ENCODE measurements at regions not wholly inside any gene's neighbourhood (a gene's known extent, or its start where the extent isn't known, plus 50 kb on each side); places are given as distances from the start of the nearest gene placed in this dataset.

DNA sequence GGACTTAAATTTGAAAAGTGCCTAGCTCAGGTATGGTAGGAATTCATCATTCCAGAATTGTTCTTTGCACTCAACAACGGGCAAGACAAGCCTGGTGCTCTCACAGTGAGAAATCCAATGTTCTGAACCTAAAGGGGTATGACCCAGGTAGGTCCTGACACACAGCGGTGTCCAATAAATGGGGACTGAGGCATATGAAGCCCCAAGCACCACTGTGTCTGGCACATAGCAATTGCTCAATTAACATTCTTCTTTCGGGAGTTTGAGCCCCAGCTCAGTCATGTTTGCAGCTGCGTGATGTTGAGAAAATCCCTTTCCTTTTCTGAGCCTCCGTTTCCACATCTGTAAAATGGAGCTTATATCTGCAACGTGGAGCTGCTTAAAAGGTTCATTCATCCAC lies 535.8 kb downstream of the MIAT start:
- ATAC-seq, result no peak
- no peaks in the 10 kb centered on the region for H3K4me1 ChIP-seq
- no peak overlapping the region for H3K4me3 ChIP-seq
- no peak overlapping the region for H3K27ac ChIP-seq
- H3K9me3 ChIP-seq, result no peaks in the 10 kb centered on the region
- H3K36me3 ChIP-seq, result no peaks in the 10 kb centered on the region
- TF ChIP-seq, protein P1, sequence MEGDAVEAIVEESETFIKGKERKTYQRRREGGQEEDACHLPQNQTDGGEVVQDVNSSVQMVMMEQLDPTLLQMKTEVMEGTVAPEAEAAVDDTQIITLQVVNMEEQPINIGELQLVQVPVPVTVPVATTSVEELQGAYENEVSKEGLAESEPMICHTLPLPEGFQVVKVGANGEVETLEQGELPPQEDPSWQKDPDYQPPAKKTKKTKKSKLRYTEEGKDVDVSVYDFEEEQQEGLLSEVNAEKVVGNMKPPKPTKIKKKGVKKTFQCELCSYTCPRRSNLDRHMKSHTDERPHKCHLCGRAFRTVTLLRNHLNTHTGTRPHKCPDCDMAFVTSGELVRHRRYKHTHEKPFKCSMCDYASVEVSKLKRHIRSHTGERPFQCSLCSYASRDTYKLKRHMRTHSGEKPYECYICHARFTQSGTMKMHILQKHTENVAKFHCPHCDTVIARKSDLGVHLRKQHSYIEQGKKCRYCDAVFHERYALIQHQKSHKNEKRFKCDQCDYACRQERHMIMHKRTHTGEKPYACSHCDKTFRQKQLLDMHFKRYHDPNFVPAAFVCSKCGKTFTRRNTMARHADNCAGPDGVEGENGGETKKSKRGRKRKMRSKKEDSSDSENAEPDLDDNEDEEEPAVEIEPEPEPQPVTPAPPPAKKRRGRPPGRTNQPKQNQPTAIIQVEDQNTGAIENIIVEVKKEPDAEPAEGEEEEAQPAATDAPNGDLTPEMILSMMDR (IDR thresholded peaks at IDR 0.05), result no peak
- intact Hi-C loops (cut with DNase I), result no loop called here
- peaks cover 5% of the 10 kb centered on the region for H3K27me3 ChIP-seq
- DNase-seq, result no peak

GRCh38 chr22:27193636-27194035 lies 536.2 kb downstream of the MIAT start:
- Histone ChIP-seq H3K4me3 (no peak overlapping the region), H3K36me3 (no peaks in the 10 kb centered on the region), H3K27ac (no peak overlapping the region), H3K27me3 (peaks cover 5% of the 10 kb centered on the region), H3K4me1 (no peaks in the 10 kb centered on the region), H3K9me3 (no peaks in the 10 kb centered on the region)
- DNase-seq (no peak), ATAC-seq (no peak)
- TF ChIP-seq, protein P1 (IDR thresholded peaks at IDR 0.05), result no peak
- intact Hi-C loops (cut with DNase I), result no loop called here

- DNase-seq (no peak), ATAC-seq (no peak)
- no peak overlapping the region for H3K4me3 ChIP-seq
- no peak overlapping the region for H3K27ac ChIP-seq
- TF ChIP-seq, protein P1 (IDR thresholded peaks at IDR 0.05), result no peak
- H3K4me1 ChIP-seq, result no peaks in the 10 kb centered on the region
- peaks cover 5% of the 10 kb centered on the region for H3K27me3 ChIP-seq
- intact Hi-C loops (cut with DNase I), result no loop called here
- H3K9me3 ChIP-seq, result no peaks in the 10 kb centered on the region
- H3K36me3 ChIP-seq, result no peaks in the 10 kb centered on the region
These were observed 536.8 kb downstream of the MIAT start for GRCh38 chr22:27194096-27194748.

DNA sequence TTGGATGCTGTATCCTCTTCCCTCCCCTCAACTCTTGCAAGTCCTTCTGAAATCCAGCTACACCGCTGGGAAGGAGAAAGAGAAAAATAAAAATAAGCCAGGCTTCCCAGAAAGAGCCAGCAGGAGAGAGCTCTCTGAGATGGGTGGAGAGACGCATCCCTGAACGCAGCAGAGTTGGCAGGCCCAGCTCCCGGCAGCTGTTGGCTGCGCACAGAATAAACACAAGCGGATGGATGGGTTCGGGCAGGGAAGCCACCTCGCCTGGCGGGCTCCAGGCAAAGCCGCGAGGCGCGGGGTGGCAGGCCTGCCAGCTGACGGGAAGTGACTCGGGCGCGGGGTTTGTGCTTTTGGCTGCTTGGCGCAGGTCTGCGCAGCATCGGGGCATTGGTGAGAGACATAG lies 537.7 kb downstream of the MIAT start:
- H3K4me3 ChIP-seq, result no peak overlapping the region
- H3K27me3 ChIP-seq, result peaks cover 5% of the 10 kb centered on the region
- no peaks in the 10 kb centered on the region for H3K4me1 ChIP-seq
- H3K36me3 ChIP-seq, result no peaks in the 10 kb centered on the region
- ATAC-seq, result peak; percentile 32
- H3K27ac ChIP-seq, result no peak overlapping the region
- intact Hi-C loops (cut with DNase I), result no loop called here
- DNase-seq, result no peak
- TF ChIP-seq, protein P1 (IDR thresholded peaks at IDR 0.05), result no peak
- no peaks in the 10 kb centered on the region for H3K9me3 ChIP-seq

- Histone ChIP-seq H3K36me3 (no peaks in the 10 kb centered on the region), H3K4me3 (no peak overlapping the region), H3K27me3 (peaks cover 5% of the 10 kb centered on the region), H3K9me3 (no peaks in the 10 kb centered on the region), H3K27ac (no peak overlapping the region), H3K4me1 (no peaks in the 10 kb centered on the region)
- no peak for DNase-seq
- intact Hi-C loops (cut with DNase I), result no loop called here
- TF ChIP-seq, protein P1 (IDR thresholded peaks at IDR 0.05), result no peak
- ATAC-seq, result peak; percentile 12
These were observed 538.1 kb downstream of the MIAT start for GRCh38 chr22:27195494-27195893.

DNA sequence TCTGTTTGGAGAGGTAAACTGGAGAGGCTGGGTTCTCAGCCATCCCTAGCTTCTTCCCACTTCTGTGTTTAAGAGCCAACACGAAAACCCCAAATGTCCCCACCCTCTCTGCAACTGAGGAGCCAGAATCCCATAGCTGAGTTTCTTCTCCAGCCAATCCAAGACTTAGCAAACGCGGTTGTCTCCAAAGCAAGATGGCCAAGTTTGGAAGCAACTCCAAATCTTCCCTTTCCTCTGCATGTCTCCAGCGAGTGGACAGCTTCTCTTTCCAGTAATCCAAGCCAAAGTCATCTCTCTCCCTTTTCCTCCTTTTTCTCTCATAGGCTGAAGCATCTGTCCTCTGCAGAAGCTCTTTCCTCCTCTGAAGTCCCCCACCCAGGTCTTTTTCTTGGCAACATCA lies 539.2 kb downstream of the MIAT start:
- Histone ChIP-seq H3K27ac (no peak overlapping the region), H3K4me3 (no peak overlapping the region), H3K27me3 (peaks cover 5% of the 10 kb centered on the region), H3K9me3 (no peaks in the 10 kb centered on the region), H3K4me1 (no peaks in the 10 kb centered on the region), H3K36me3 (no peaks in the 10 kb centered on the region)
- intact Hi-C loops (cut with DNase I), result no loop called here
- ATAC-seq, result no peak
- no peak for DNase-seq
- TF ChIP-seq, protein P1 (IDR thresholded peaks at IDR 0.05), result no peak
